B cell (primary cell): ENCODE measurements at regions not wholly inside any gene's neighbourhood (a gene's known extent, or its start where the extent isn't known, plus 50 kb on each side); places are given as distances from the start of the nearest gene placed in this dataset.

Source experiments
- ATAC-seq: fragments of 200-7000 bp; cut with Tn5 transposase; one replicate; pipeline ENCODE4 v1.10.0; 2021; ENCODE audit warnings: low read depth, mild to moderate bottlenecking, moderate number of reproducible peaks, moderate library complexity
- CTCF ChIA-PET: fragments of 350-600 bp; sonication (Branson Sonifier 250); formaldehyde crosslinking; loops from one replicate; lab custom pipeline; 2021; ENCODE audit warnings: antibody characterized with exemption, inconsistent platforms; lab: Charles Lee
- POLR2A ChIA-PET: fragments of 350-600 bp; sonication (Branson Sonifier 250); formaldehyde crosslinking; loops from one replicate; lab custom pipeline; 2021; ENCODE audit warnings: antibody characterized with exemption; lab: Charles Lee
- DNase-seq: peaks from one replicate; pipeline ENCODE4 v3.0.0; 2013
- H2AFZ ChIP-seq: 2 replicates; pipeline ENCODE4 v1.6.1; 2012; ENCODE audit warnings: mild to moderate bottlenecking, low read depth, low read length; ENCODE audit not compliant: insufficient read depth, poor library complexity, severe bottlenecking
- H3K27ac ChIP-seq, 2 donors: 1 replicate in 1 of 2; 2 replicates in 1 of 2; pipeline ENCODE4 v1.5.1; 2012 to 2013; ENCODE audit warnings: low read length in 2 of 2, mild to moderate bottlenecking in 2 of 2, moderate library complexity in 1 of 2
- H3K27me3 ChIP-seq, 4 experiments: fragments of 200-600 bp in 1 of 4; sonication (generic) in 1 of 4; replicated peaks in 1 of 4; 1 replicate in 2 of 4; 2 replicates in 2 of 4; pipeline versions ENCODE4 v1.6.1 to v1.7.0; 2013 to 2016; ENCODE audit warnings: low read length in 3 of 4, mild to moderate bottlenecking in 2 of 4, mixed read lengths in 1 of 4, moderate library complexity in 1 of 4; ENCODE audit not compliant: insufficient read depth in 4 of 4, control insufficient read depth in 3 of 4; ENCODE audit errors: control extremely low read depth in 1 of 4
- H3K36me3 ChIP-seq, 2 experiments: replicated peaks in 1 of 2; 1 replicate in 1 of 2; 2 replicates in 1 of 2; pipeline versions ENCODE4 v1.6.1 to v1.7.1; 2013; ENCODE audit warnings: low read length in 1 of 2; ENCODE audit not compliant: insufficient read depth in 2 of 2, control insufficient read depth in 1 of 2; ENCODE audit errors: control extremely low read depth in 1 of 2, extremely low read depth in 1 of 2
- H3K4me1 ChIP-seq, 2 donors: fragments of 200-600 bp in 1 of 2; sonication (generic) in 1 of 2; 1 replicate in 1 of 2; 2 replicates in 1 of 2; pipeline versions ENCODE4 v1.5.1 to v1.6.1; 2013 to 2017; ENCODE audit warnings: low read length in 2 of 2; ENCODE audit not compliant: control insufficient read depth in 2 of 2, insufficient read depth in 2 of 2
- H3K4me2 ChIP-seq: replicated peaks from 2 replicates; pipeline ENCODE3; 2012; ENCODE audit warnings: mild to moderate bottlenecking, low read depth, low read length; ENCODE audit not compliant: poor library complexity, severe bottlenecking
- H3K4me3 ChIP-seq, 5 experiments: fragments of 200-600 bp in 1 of 5; sonication (generic) in 1 of 5; 1 replicate in 3 of 5; 2 replicates in 2 of 5; pipeline versions ENCODE4 v1.5.1 to v1.7.0; 2011 to 2016; ENCODE audit warnings: low read length in 4 of 5, mild to moderate bottlenecking in 4 of 5, low read depth in 2 of 5, control low read depth in 1 of 5, moderate library complexity in 1 of 5; ENCODE audit not compliant: insufficient read depth in 1 of 5; ENCODE audit errors: control extremely low read depth in 1 of 5, extremely low read depth in 1 of 5
- H3K79me2 ChIP-seq: fragments of 200-600 bp; sonication (generic); one replicate; pipeline ENCODE4 v1.6.0; 2016; ENCODE audit warnings: low read length; ENCODE audit not compliant: control insufficient read depth, insufficient read depth
- H3K9ac ChIP-seq: fragments of 200-600 bp; sonication (generic); 2 replicates; pipeline ENCODE4 v1.6.1; 2017; ENCODE audit warnings: mild to moderate bottlenecking, low read length, moderate library complexity
- H3K9me3 ChIP-seq, 3 donors: one replicate each; pipeline versions ENCODE4 v1.6.1 to v1.7.1; 2013; ENCODE audit warnings: low read length in 2 of 3; ENCODE audit not compliant: control insufficient read depth in 2 of 3, insufficient read depth in 1 of 3; ENCODE audit errors: control extremely low read depth in 1 of 3
- H4K20me1 ChIP-seq: 2 replicates; pipeline ENCODE4 v1.6.0; 2012; ENCODE audit warnings: mild to moderate bottlenecking, low read length; ENCODE audit not compliant: insufficient read depth, control insufficient read depth, poor library complexity, severe bottlenecking
- H3K27ac Mint-ChIP-seq: one replicate; pipeline ENCODE4 v1.8.0; 2021; ENCODE audit warnings: mixed read lengths
- H3K27me3 Mint-ChIP-seq: one replicate; pipeline ENCODE4 v1.8.0; 2021; ENCODE audit warnings: mixed read lengths
- H3K4me1 Mint-ChIP-seq: one replicate; pipeline ENCODE4 v1.8.0; 2021; ENCODE audit warnings: mixed read lengths
- H3K4me3 Mint-ChIP-seq: one replicate; pipeline ENCODE4 v1.8.0; 2021; ENCODE audit warnings: mixed read lengths
- H3K9me3 Mint-ChIP-seq: one replicate; pipeline ENCODE4 v1.8.0; 2022; ENCODE audit warnings: mixed read lengths; ENCODE audit not compliant: insufficient read depth
- CTCF ChIP-seq: fragments of 200-600 bp; IDR thresholded peaks from one replicate; pipeline ENCODE4 v1.8.0; 2022; ENCODE audit warnings: antibody characterized with exemption, mild to moderate bottlenecking
- EZH2 ChIP-seq: IDR thresholded peaks from 2 replicates; pipeline ENCODE4 v1.6.1; 2012; ENCODE audit warnings: borderline replicate concordance, low read depth, mild to moderate bottlenecking, moderate library complexity, low read length; ENCODE audit not compliant: insufficient read depth, poor library complexity, severe bottlenecking
- WGBS: methylation state at CpG from one replicate; pipeline ENCODE4 v1.1.5; 2013; ENCODE audit warnings: missing lambda C conversion rate; ENCODE audit not compliant: insufficient coverage; 5-methylcytosine and 5-hydroxymethylcytosine counted together
- intact Hi-C: fragments of 100-400 bp; cut with micrococcal nuclease; formaldehyde crosslinking; loops from one replicate; pipeline ENCODE4 v1.10.0; 2022

DNA sequence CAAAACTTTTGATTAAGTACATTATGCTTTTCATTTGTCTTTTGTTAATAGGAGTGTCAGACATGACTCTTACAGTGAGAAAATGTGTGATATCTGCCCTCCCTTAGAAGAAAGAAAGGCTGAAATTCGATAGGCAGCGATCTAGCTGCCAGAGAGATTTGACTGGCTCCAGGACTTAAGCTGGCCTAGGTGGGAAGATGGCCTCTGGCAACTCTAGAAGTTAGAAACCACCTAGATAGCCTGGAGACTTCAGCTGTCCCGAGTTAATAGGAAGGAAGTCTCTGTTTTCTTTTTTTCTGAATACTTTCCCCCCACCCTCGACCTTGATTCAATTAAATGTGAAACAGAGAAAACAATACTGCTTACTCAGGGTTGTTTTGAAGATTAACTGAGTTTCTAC, 1194.7 kb upstream of the CRIM1 start:
- H3K4me3 Mint-ChIP-seq = no peak overlapping the region
- H3K4me3 ChIP-seq = no peak overlapping the region
- no peaks in the 10 kb centered on the region for H3K4me1 ChIP-seq
- H3K79me2 ChIP-seq = no peaks in the 10 kb centered on the region
- H4K20me1 ChIP-seq = no peaks in the 10 kb centered on the region
- H3K9me3 ChIP-seq = peaks cover 0 to 2% (median 0%) of the 10 kb centered on the region in 3 donors
- intact Hi-C loops = no loop called here
- ChIA-PET CTCF (no interaction called here), POLR2A (no interaction called here)
- H3K27me3 Mint-ChIP-seq = no peaks in the 10 kb centered on the region
- no peaks in the 10 kb centered on the region for H3K27me3 ChIP-seq
- no peak for DNase-seq
- peaks cover 2% of the 10 kb centered on the region for H3K9me3 Mint-ChIP-seq
- H3K4me2 ChIP-seq = no peak overlapping the region
- H3K27ac Mint-ChIP-seq = no peak overlapping the region
- H2AFZ ChIP-seq = no peak overlapping the region
- no peaks in the 10 kb centered on the region for H3K4me1 Mint-ChIP-seq
- 40% methylated on average over 1 of the region's 4 CpGs for WGBS
- no peaks in the 10 kb centered on the region for H3K36me3 ChIP-seq
- no peak overlapping the region for H3K9ac ChIP-seq
- TF ChIP-seq EZH2 (no peak), CTCF (no peak)
- no peak for ATAC-seq
- H3K27ac ChIP-seq = no peak overlapping the region

DNA sequence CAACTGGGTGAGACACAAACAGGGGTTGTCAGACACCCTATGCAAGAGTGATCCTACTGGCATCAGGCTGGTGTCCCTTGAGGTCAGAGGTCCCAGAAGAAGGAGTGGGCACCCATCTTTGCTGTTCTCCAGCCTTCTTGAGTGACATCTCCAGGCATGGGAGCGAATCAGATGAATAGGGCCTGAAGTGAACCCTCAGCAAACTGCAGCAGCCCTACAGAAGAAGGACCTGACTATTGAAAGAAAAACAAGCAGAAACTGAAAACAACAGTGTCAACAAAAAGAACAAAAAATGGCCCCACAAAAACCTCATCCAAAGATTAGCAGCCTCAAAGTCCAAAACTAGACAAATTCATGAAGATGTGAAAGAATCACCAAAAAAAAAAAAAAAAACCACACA, 1229.7 kb upstream of the CRIM1 start:
- Mint-ChIP-seq H3K9me3 (no peaks in the 10 kb centered on the region), H3K27ac (no peak overlapping the region), H3K4me3 (no peak overlapping the region), H3K27me3 (no peaks in the 10 kb centered on the region), H3K4me1 (no peaks in the 10 kb centered on the region)
- Histone ChIP-seq H3K79me2 (no peaks in the 10 kb centered on the region), H4K20me1 (no peaks in the 10 kb centered on the region), H3K9me3 (peaks cover 0 to 15% (median 1%) of the 10 kb centered on the region in 3 donors), H3K27ac (no peak overlapping the region), H3K36me3 (no peaks in the 10 kb centered on the region), H3K4me3 (no peak overlapping the region), H3K4me1 (no peaks in the 10 kb centered on the region), H3K27me3 (no peaks in the 10 kb centered on the region), H3K4me2 (no peak overlapping the region), H3K9ac (no peak overlapping the region), H2AFZ (no peak overlapping the region)
- intact Hi-C loops = no loop called here
- ATAC-seq = no peak
- POLR2A ChIA-PET = no interaction called here
- CTCF ChIA-PET = no interaction called here
- TF ChIP-seq EZH2 (no peak), CTCF (no peak)
- WGBS = 100% methylated on average over 1 of the region's 1 CpG
- DNase-seq = no peak
